Panc1 (cell line): ENCODE measurements at regions not wholly inside any gene's neighbourhood (a gene's known extent, or its start where the extent isn't known, plus 50 kb on each side); places are given as distances from the start of the nearest gene placed in this dataset.

ENCODE experiments used
- CTCF ChIP-seq: fragments of 450-650 bp; IDR thresholded peaks from 2 replicates; pipeline ENCODE4 v1.5.1; 2017; ENCODE audit warnings: mild to moderate bottlenecking
- POLR2AphosphoS5 ChIP-seq: IDR thresholded peaks from 2 replicates; pipeline ENCODE4 v1.6.1; 2012; ENCODE audit warnings: mild to moderate bottlenecking, low read depth, low read length, moderate library complexity
- SIN3A ChIP-seq: IDR thresholded peaks from 2 replicates; pipeline ENCODE4 v1.6.1; 2012; ENCODE audit warnings: low read depth, mild to moderate bottlenecking, low read length, moderate library complexity, borderline replicate concordance; ENCODE audit not compliant: insufficient read depth

- TF ChIP-seq CTCF (no peak), POLR2AphosphoS5 (no peak), SIN3A (no peak)
Observed at GRCh38 chr1:243957141-243957540, 93.9 kb upstream of the ZBTB18 start.
